GM18498 (cell line): ENCODE measurements at regions not wholly inside any gene's neighbourhood (a gene's known extent, or its start where the extent isn't known, plus 50 kb on each side); places are given as distances from the start of the nearest gene placed in this dataset.

Source experiments
- ATAC-seq: cut with Tn5 transposase; IDR thresholded peaks from one replicate; pipeline ENCODE4 v1.9.1; 2021; ENCODE audit warnings: mild to moderate bottlenecking, moderate library complexity; ENCODE audit not compliant: unreplicated experiment

- ATAC-seq = no peak
These were observed 311.9 kb downstream of the TCERG1L start for GRCh38 chr10:130999376-131000202.

DNA sequence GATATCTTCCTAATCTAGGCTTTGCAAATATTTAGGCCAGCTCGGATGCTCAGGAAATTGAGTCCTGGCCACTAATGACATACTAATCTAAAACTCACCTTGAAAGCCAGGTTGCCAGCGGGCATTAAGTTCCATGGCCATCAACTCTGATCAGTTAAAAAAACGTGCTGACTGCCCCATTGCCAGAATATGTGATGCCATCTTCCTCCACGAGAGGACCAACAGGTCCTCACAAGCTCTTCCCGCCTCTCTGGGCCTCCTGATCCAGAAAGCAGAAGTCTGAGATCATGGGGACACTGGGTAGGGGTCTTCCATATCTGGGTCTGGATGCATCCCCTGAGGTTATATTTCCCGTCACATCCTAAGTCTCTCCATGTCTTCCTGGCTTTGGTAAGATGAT, 311.3 kb downstream of the TCERG1L start:
- no peak for ATAC-seq

- no peak for ATAC-seq
These were observed 310.8 kb downstream of the TCERG1L start for GRCh38 chr10:131000743-131001142.

DNA sequence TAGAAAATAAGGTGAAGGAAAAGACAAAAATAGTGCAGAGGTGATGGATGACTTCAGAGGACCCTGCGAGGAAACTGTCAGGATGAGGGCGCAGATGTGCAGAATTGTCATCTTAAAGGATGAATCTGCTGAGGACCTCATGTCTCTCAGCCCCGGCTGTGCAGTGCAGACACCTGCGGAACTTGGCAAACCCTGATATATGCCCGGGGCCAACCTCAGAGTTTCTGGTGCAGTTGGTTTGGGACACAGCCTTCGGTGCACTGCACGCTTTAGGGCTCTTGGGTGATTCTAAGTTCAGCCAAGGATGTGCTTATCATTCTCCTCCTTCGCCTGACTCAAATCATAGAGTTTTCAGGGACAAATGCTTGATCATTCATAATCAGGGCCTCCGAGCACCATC, 310.1 kb downstream of the TCERG1L start:
- no peak for ATAC-seq

DNA sequence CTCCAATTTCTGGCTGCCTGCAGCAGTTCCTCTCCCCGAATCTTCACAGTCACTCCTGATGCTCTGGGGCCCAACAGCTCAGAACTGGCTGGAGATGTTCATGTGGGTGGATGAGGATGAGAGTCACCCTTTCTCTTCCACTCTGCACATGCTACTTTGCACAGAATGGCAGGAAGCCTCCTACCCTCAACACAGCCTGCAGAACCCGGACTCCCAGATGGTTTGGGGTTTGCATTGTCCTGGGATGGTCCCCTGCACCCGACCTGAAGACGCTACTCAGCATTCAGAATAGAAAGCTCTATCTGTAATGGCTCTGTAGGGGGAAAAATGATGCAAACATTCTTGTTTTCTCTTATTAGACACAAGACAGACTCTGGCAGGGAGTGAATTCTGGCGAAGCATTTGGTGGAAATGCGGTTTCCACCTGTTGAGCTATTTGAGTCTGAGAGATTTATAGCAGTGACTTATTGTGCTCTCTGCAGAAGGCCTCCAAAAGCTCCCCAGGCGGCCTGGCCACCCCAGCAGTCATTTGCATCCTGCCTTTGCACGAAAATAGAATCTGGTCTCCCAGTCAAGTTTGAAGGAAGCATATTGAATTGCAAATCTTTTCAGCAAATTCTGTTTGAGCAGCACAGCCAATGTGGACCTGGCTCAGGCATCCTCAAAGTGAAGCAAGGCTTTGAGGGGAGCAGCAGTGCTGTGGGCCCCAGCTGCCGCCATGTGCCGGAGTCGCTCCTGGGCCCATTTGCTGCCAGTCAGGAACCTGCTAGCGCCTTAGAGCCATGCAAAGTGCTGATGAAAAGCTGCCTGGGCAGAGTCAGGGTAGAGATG, 309.3 kb downstream of the TCERG1L start:
- no peak for ATAC-seq

DNA sequence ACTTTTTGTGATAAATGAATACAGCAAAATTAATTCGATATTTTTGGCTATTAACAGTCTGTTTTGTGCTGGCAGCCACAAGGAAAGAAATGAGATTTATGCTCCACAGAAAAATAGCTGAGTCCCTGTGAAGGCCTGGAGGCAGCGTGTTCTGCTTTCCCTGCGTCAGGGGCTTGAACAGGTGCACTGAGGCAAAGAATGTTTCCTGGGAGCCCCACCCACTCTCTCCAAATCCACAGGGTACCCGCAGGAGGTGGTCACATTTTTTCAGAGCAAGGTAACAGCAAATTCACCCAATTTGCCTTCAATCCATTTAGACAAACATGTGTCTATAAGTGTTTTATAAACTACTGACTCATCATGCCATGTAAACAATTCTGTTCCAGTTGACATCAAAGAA, 308.1 kb downstream of the TCERG1L start:
- no peak for ATAC-seq

GRCh38 chr10:131004276-131004675, 307.2 kb downstream of the TCERG1L start:
- ATAC-seq = no peak

DNA sequence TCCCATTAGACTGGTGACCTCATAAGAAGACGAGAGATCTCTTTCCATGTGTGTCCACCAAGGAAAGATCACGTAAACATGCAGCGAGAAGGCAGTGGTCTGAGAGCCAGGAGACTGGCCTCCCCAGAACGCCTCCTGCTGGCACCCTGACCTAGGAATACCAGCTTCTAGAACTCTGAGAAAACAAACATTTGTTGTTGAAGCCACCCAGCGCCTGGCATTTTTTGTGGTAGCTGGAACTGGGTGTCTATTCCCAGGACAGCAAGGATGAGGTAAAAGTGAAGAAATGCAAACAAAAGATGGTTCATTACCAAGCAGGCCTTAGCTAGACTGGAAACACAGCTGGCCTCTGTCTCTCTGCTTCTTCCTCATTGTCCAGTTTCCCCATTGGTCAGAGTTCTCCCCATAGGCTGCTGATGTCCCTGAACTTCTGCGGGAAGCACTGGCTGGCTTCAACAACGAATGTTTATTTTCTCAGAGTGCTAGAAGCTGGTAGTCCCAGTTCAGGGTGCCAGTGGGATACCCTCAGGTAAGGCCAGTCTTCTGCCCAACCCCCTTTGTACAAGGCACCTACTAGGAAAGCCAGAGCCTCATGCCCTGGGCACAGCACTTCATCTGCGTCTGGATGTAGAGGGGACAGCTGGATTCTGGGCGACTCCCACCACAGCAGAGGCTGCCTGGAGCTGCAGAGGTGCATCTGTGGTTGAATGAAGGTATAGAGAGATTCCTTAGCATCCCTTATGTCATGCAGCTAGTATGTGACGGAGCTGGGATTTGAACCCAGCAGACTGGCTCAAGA, 304.9 kb downstream of the TCERG1L start:
- ATAC-seq = no peak

- no peak for ATAC-seq
These were observed 301.7 kb downstream of the TCERG1L start for GRCh38 chr10:131009791-131010190.

DNA sequence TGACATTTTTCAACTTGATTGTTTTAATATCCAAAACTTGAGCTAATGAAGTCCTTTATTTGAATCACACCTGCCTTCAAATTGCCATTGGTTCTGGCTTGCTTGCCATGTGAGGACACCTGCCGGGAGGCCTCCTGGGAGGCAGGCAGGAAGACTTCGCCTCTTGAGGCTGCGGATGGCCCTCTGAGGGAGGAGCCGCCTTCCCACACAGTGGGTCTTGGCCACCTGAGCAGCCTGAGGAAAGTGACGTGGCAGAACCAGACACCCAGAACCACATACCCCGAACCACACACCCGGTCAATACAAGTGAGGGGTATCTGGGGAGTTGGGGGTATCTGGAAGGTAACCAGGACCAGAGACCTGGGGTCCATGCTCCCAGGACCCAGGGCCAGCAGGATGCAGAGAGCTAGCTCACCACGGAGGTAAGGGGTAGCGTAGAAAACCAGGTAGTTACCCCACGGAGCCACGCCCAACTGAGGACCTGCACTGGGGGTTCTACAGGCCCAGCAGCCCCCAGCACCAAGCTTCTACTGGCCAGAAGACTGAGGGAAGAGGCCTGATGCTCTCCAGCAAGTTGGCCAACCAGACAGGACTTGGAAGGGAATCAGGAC, 300.5 kb downstream of the TCERG1L start:
- no peak for ATAC-seq

- no peak for ATAC-seq
These were observed 299.4 kb downstream of the TCERG1L start for GRCh38 chr10:131011936-131012640.

DNA sequence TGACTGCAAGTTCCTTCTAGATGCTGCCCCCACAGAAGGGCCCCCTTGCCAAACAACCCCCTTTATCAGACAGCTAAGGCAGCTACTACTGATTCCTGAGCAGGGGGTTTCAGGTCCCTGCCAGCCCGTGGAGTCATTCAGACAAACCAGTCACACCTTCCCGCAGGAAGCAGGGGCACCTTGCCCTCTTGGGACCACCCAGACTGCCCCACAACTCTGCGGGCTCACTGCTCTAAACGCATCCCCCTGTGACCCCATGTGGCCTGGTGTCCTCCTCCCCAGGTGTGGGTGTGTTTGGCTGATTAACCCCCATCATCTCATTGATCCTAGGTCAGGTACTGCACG, 298.9 kb downstream of the TCERG1L start:
- ATAC-seq = no peak

DNA sequence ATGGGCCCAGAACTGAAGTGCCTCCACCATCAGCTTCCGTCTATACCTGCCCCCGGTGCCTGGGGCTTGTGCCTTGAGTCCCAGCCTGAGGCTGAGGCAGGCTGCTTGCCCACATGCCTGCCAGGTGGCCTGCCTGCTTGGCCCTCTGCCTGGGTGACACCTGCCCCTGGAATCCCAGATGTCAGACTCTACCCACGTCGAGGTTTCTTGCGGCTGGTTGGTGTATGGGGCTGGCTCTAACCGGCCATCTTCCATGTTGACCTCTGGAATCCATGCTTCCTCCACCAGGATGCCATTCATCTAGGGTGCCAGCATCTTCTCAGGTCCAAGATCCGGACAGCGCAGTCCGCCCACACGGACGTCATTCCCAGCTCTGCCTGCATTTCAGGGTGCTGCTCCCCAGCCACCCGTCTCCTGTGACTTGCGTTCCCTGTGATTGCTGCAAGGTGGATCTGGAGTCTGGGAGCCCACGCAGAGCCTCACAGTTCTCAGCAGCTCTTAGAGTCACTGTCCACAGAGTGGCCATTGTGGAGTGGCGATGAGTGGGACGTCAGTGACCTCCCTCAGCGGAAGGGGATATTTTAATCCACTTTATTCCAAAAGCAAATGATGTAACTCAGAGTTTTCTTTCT, 298.1 kb downstream of the TCERG1L start:
- ATAC-seq = no peak

DNA sequence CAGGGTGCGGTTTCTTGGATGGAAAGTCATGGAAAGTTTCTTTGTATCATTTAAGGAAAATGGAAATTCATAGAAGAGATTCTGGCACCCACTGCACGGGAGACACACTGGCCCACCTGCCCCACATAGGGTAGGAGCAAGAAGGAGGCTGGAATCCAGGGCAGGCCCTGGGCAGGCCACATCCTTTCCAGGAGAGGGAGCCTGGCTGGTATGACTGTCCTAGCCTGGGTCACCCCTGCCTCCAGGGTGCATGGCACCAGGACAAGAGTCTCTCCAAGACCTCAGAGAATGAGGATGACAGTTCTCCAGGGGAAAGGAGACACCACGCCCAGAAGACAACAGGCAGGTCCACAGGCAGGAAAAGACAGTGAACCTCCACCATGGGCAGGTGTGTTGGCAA, 297.2 kb downstream of the TCERG1L start:
- ATAC-seq = no peak

GRCh38 chr10:131015271-131015670, 296.2 kb downstream of the TCERG1L start:
- ATAC-seq = no peak

DNA sequence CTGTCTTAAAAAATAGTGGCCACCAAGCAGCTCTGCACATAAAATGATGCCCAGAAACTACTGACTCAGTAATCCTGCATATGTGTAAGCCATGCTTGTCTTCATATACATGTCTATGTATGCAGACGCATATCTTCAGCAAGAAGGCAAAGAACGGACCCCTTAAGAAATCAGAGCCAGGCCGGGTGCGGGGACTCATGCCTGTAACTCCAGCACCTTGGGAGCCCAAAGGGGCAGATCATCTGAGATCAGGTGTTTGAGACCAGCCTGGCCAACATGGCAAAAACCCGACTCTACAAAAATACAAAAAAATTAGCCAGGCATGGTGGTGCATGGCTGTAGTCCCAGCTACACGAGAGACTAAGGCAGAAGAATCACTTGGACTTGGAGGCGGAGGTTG, 295.0 kb downstream of the TCERG1L start:
- ATAC-seq = no peak

DNA sequence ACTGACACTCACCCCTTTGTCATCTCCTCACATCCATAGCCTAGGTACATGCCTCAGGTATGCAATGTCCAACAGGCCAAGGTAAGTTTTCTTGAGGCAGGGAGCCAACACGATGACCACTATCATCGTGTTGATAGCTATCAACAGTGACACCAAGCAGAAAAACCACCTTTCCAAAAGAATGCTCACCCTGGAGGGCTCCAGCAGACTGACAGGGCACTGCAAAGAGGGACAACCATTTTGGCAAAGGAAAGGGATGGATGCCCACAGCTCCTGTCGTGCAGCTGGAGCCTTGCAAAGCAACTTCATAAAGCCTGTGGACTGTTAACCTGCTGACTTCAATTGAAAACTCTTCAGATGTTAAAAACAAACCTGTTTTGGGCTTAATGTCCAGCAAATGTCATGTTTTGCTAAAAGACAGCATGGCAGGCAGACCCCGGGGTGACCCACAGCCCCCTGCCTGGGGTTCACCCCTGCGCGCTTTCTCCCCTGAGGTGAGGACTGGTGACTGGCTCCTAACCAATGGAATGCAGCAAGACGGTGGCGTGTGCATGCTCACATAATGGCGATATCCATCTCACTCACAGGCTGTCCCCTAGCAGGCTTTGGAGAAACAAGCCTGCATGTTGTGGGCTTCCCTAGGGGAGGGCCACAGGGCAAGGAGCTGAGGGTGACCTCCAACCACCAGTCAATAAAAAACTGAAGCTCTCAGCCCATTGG, 293.8 kb downstream of the TCERG1L start:
- ATAC-seq = no peak

DNA sequence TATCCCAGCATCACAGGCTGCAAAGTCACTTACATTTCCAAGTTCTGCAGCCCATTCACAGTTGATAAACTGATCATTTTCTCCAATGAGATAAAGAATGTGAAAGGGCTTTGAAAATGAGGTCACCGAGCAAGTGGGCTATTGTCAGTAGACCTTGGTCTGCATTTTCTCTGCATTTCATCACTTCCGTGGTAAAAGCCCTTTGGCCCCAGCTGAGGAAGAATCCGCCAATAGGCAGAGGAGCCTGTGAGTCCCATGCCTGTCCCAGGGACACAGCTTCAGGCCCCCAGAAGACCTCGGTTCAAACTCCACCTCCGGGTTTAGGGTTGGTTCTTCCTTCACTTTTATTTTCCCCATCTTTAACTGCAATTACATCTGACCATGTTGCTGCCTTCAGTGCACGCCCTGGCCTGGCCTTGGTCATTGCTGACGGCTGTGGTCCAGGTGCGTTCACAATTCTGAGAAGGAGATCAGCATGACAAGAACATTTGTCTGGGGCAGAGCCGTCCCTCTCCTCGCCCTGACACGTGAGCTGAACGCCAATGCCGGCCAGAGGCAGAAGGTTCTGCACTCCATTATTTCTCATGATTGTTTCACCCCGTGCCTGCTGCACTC, 292.5 kb downstream of the TCERG1L start:
- no peak for ATAC-seq

DNA sequence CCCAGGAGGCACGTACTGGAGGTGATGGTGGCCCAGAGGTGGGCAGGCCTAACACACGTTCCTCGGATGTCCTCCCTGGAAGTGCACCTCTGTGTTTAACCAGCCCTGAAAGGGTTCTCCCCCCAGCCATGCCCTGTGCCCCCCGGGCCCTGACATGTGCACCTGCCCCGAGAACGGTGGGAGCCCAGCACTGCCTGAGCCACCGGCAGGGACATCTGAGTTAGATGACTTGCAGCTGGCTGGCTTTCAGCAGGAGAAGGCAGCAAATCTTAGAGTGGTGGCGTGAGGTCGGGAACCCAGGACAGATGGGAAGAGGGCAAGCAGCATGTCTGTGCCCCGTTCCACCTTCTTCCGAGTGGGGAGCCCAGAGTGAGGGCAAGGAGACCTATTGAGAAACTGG, 291.8 kb downstream of the TCERG1L start:
- ATAC-seq = no peak
